Pancreas (tissue), 10 donors: ENCODE measurements at regions not wholly inside any gene's neighbourhood (a gene's known extent, or its start where the extent isn't known, plus 50 kb on each side); places are given as distances from the start of the nearest gene placed in this dataset.

ENCODE experiments used
- ATAC-seq, 4 donors: fragments of 200-7000 bp; cut with Tn5 transposase; one replicate each; pipeline versions ENCODE4 v1.8.0 to v1.9.1; 2020; ENCODE audit warnings: mild to moderate bottlenecking in 4 of 4, moderate library complexity in 4 of 4
- DNase-seq, 6 donors: peaks; one replicate each; pipeline ENCODE4 v3.0.0-alpha.2; 2020
- FAIRE-seq: peaks from 2 replicates; lab custom pipeline; 2012; peaks lifted over from hg19 to GRCh38; lab: Jason Lieb, UNC
- H3K27ac ChIP-seq, 4 donors: fragments of 200-600 bp; sonication (generic); 1 replicate in 3 of 4; 2 replicates in 1 of 4; pipeline versions ENCODE4 v1.5.0 to v1.8.0; 2020
- H3K27me3 ChIP-seq, 4 donors: fragments of 200-600 bp; one replicate each; pipeline ENCODE4 v1.8.0; 2021
- H3K36me3 ChIP-seq, 3 donors: fragments of 200-600 bp; sonication (generic) in 1 of 3; one replicate each; pipeline versions ENCODE4 v1.5.0 to v1.8.0; 2020 to 2021
- H3K4me1 ChIP-seq, 3 donors: fragments of 200-600 bp; one replicate each; pipeline ENCODE4 v1.8.0; 2021
- H3K4me3 ChIP-seq, 4 donors: fragments of 200-600 bp; sonication (generic) in 2 of 4; one replicate each; pipeline versions ENCODE4 v1.5.0 to v1.8.0; 2020 to 2021
- H3K9me3 ChIP-seq, 4 donors: fragments of 200-600 bp; one replicate each; pipeline ENCODE4 v1.8.0; 2021
- WGBS, 2 donors: extraction: QIAGEN DNeasy Blood & Tissue Kit; methylation state at CpG; one replicate each; pipeline ENCODE4 v1.1.7; 2013; 5-methylcytosine and 5-hydroxymethylcytosine counted together
- intact Hi-C, 3 donors: fragments of 100-400 bp; cut with DNase I; formaldehyde crosslinking; loops; one replicate each; pipeline versions ENCODE4 v1.11.1 to v1.14.2; 2022
- TF ChIP-seq, protein P1 (sequence below), 4 donors: fragments of 200-600 bp; sonication (generic) in 3 of 4; IDR thresholded peaks; one replicate each; pipeline versions ENCODE4 v1.5.0 to v1.8.0; 2021; ENCODE audit warnings: antibody characterized with exemption in 4 of 4
- donor health status: healthy with polysubstance abuse.
- donor health status: DM: no; HTN: no; CAD: no; lungs with moderate emphysema.
- donor health status: DM: no; HTN: no; CAD: no.
- donor health status: control.
- donor health status: control.
- donor health status: Bipolar disorder and iron deficiency.
- donor health status: DM: yes; HTN: yes; CAD: no.
- donor health status: DM: no; HTN: no; CAD: no.
- donor health status: DM: no; HTN: no; CAD: no.
- donor health status: DM: yes; HTN: yes; CAD: no.

DNA sequence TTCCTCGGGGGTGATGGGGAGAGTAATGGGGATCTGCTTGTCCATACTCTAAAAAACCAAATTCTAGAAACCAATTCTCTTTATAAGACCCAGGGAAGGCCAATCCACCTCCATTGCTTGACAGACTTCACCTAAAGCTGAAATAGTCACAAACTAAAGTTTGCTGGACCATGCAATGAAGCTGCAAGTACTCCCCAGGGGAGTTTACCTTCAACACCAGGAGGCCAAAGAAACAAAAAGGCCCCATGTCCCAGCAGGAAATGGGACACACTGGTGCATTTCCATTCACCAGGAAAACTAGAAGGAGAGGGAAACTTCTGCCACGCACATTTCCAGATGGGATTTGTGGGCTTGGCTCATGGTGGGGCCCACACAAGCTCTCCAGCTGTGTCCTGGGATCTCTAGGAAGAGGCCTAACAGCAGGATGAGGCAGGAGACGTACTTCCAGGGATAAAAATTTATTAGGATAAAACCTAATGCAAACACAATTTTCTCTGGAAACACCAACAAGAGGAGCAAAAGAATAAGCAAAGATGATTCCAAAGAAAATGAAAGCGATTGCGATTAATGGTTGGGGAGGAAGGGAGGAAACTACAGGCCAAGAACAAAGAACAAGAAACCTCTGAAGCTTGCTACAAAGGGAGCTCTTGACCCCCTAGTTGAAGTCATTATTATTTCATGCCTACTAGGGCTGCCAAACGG lies 238.0 kb upstream of the LRTM1 start:
- Histone ChIP-seq H3K9me3 (no peaks in the 10 kb centered on the region), H3K36me3 (no peaks in the 10 kb centered on the region), H3K4me3 (no peak overlapping the region), H3K27me3 (no peaks in the 10 kb centered on the region), H3K4me1 (no peaks in the 10 kb centered on the region), H3K27ac (no peak overlapping the region)
- WGBS, 2 donors: 73 to 74% methylated on average over 6 of the region's 6 CpGs
- TF ChIP-seq, protein P1, sequence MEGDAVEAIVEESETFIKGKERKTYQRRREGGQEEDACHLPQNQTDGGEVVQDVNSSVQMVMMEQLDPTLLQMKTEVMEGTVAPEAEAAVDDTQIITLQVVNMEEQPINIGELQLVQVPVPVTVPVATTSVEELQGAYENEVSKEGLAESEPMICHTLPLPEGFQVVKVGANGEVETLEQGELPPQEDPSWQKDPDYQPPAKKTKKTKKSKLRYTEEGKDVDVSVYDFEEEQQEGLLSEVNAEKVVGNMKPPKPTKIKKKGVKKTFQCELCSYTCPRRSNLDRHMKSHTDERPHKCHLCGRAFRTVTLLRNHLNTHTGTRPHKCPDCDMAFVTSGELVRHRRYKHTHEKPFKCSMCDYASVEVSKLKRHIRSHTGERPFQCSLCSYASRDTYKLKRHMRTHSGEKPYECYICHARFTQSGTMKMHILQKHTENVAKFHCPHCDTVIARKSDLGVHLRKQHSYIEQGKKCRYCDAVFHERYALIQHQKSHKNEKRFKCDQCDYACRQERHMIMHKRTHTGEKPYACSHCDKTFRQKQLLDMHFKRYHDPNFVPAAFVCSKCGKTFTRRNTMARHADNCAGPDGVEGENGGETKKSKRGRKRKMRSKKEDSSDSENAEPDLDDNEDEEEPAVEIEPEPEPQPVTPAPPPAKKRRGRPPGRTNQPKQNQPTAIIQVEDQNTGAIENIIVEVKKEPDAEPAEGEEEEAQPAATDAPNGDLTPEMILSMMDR (IDR thresholded peaks at IDR 0.05): no peak
- DNase-seq: no peak
- no peak for ATAC-seq
- intact Hi-C loops: no loop called here
- FAIRE-seq: no peak

DNA sequence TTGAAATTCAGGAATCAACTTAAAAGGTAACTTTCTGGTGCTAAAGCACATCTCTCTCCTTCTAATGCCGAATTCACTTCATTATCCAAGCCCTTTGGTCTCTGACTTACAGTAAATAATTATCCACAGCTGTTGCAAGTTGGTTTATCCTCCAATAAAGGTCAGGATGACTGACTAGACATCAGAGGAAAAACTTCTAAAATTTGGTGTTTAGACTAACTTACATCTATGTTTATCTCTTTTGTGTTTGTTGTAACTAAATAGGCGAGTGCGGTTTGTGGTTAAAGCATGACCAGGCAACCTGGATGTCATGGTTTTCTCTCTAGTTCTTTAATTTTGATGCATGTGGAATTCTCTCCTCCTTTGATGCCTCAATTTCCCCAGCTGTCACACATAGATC lies 237.4 kb upstream of the LRTM1 start:
- H3K27ac ChIP-seq: no peak overlapping the region
- 88 to 93% methylated on average over 3 of the region's 3 CpGs for WGBS, 2 donors
- no peak for FAIRE-seq

DNA sequence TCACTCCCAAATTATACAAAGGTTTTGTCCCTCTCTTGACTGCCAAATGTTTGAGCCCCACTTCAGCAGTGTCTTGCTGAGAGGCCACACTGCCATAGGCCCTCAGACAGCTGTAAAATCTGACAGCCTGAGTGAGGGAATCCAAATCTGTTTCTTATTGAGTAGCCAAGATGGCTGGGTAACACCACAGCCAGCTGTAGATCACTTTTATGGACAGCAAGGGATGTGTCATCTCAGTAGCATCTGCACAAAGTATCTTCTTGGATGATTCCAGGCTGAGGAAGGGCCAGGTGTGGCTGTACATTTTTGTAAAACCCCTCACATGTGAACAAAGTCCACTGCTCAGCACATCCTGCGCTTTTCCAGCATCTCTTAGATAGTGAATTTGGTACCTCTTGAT lies 237.0 kb upstream of the LRTM1 start:
- DNase-seq (no peak), ATAC-seq (no peak), FAIRE-seq (no peak)
- Histone ChIP-seq H3K27me3 (no peaks in the 10 kb centered on the region), H3K27ac (no peak overlapping the region), H3K4me1 (no peaks in the 10 kb centered on the region), H3K36me3 (no peaks in the 10 kb centered on the region), H3K9me3 (no peaks in the 10 kb centered on the region), H3K4me3 (no peak overlapping the region)
- intact Hi-C loops: no loop called here
- WGBS, 2 donors: 82 to 97% methylated on average over 1 of the region's 1 CpG
- TF ChIP-seq, protein P1 (IDR thresholded peaks at IDR 0.05): no peak

More for the DNA sequence above, 237.4 kb upstream of the LRTM1 start:
- no peaks in the 10 kb centered on the region for H3K9me3 ChIP-seq
- intact Hi-C loops: no loop called here
- H3K4me1 ChIP-seq: no peaks in the 10 kb centered on the region
- H3K27me3 ChIP-seq: no peaks in the 10 kb centered on the region
- no peak overlapping the region for H3K4me3 ChIP-seq
- TF ChIP-seq, protein P1 (IDR thresholded peaks at IDR 0.05): no peak
- no peaks in the 10 kb centered on the region for H3K36me3 ChIP-seq
- no peak for DNase-seq
- no peak for ATAC-seq

DNA sequence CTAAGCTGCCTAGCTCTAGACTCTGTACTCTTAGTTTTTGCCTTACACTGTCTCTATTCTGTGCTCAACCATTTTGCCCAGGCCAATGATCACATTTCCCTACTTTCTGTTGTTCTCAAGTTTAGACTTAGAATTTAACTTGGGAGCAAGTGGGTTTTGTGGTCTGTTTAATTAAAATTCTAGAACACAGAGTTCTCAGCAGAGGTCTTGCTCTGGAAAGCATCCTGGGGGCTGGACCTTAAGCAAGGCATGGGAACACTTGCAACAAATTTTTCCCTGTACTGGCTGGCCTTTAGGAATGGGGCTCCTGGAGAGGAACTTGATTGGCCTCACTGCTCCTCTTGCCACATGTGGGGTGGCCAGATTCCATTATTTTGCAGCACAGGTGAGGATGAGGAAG lies 236.3 kb upstream of the LRTM1 start:
- no peak for DNase-seq
- ATAC-seq: no peak
- Histone ChIP-seq H3K27ac (no peak overlapping the region), H3K4me3 (no peak overlapping the region), H3K9me3 (no peaks in the 10 kb centered on the region), H3K36me3 (no peaks in the 10 kb centered on the region), H3K27me3 (no peaks in the 10 kb centered on the region), H3K4me1 (no peaks in the 10 kb centered on the region)
- FAIRE-seq: no peak
- TF ChIP-seq, protein P1 (IDR thresholded peaks at IDR 0.05): no peak
- intact Hi-C loops: no loop called here

DNA sequence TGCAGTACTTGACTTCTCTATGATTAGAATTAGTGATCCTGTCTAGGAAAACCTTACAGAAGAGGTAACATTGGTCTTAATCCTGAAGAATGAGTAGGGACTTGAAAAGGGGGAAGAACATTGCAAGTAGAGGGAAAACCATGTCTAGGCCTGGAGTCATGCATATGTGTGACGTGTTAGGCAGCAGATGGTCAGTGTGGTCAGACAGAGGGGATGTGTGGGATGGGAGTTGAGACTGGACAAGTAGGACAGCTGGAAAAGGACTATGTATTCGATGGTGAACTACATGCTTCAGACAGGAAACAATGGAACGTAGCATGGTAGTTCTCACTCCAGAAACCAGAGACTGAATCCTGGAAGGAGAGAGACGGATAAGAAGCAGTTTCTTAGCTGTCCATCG lies 235.6 kb upstream of the LRTM1 start:
- intact Hi-C loops: no loop called here
- FAIRE-seq (no peak), DNase-seq (no peak), ATAC-seq (no peak)
- Histone ChIP-seq H3K36me3 (no peaks in the 10 kb centered on the region), H3K27ac (no peak overlapping the region), H3K4me1 (no peaks in the 10 kb centered on the region), H3K9me3 (no peaks in the 10 kb centered on the region), H3K4me3 (no peak overlapping the region), H3K27me3 (no peaks in the 10 kb centered on the region)
- 84 to 88% methylated on average over 5 of the region's 5 CpGs for WGBS, 2 donors
- TF ChIP-seq, protein P1 (IDR thresholded peaks at IDR 0.05): no peak
